Fibroblast of skin of scalp (primary cell): ENCODE measurements at regions not wholly inside any gene's neighbourhood (a gene's known extent, or its start where the extent isn't known, plus 50 kb on each side); places are given as distances from the start of the nearest gene placed in this dataset.

Experiments
- DNase-seq: peaks from one replicate; pipeline ENCODE4 v3.0.0-alpha.2; 2013

DNA sequence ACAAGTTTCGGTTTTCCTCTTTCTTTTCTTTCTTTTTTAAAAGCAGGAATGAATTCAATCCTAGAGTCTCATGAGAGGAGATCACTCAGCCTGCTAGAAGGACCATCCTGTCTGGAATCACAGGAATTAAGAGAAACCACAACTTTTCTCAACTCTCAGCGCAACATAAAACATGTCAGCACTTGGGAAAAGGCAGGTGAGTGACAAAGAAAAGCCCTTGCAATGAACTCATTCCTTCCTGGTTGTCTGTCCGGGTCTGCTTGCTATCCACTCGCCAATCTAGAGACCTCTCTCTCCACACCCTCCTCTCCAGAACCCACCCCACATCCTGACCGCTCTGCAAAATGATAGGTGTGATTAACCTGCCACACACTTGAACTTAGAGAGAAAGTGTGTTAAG is 253.8 kb downstream of the LY86 start:
- DNase-seq: no peak

DNA sequence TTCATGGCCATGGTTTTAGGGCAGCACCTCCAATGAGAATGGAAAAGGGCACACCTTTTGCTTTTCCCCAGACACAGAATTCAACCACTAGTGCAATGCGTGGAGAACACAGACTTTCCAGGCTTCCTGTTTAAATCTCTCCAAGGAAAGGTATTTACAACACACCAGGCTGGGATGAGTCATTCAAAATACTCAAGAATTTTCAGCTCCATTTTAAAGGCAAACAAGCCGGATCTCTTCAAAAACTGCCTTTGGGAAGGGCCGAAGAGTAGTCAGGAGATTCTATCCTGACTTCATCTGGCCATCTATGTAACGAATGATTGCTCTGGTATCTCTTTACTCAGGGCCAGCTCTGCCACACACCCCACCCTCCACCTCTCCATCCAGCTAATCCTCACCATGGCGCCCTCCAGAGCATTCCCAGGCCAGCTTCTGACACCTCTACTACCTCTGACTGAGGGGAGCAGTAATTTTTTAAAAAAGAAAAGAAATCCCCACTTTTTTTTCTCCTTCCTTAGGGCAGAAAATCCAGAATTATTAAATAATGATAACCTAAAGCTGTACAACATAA is 254.6 kb downstream of the LY86 start:
- peak; percentile 18 for DNase-seq

DNA sequence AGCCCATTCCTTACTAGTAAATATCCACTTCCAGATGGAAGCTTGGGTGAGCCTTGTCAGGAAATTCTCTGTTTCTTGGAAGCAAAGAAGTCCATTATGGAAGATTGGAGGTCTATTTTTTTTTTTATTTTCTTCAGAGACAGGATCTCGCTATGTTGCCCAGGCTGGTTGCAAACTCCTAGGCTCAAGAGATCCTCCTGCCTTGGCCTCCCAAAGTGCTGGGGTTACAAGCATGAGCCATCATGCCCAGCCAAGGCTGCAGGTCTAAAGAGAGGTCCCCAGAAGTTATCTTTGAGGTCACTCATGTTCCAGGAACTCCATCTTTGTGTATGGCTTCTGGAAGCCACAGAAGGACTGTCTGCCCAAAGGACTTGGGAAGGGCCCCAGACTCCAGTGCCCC is 255.3 kb downstream of the LY86 start:
- DNase-seq: no peak

DNA sequence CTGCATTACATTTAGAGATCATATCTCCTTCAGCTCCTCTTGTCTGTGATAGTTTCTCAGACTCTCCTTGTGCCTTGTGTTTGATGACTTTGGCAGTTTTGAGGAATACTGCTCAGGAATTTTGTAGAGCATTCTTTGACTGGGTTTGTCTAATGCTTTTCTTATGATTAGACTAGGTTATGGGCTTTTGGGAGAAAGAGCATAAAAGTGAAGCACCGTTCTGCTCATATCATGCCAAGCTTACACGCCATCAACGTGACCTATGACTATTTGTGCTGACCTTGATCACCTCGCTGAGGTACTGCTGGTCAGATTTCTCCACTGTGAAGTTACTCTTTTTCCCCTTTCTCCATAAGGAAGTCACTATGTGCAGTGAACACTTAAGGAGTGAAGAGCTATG is 256.0 kb downstream of the LY86 start:
- DNase-seq: no peak

DNA sequence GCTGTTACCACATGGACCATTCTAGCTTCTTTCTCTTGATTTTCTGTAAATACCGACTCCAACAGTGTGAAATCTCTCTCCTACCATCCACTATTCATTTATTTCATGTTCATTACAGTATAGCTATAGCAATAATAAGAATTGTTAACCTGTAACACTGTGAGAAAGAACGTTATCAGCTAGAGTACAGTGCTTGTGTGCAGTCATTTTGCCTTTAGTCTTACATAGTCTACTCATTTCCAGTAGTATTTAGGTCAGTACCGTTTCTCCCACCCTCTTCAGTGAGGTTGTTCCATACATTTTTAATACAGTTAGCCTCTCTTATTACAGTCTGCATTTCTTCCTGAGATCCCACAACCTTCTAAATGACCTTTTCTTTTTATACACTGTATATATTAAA is 257.1 kb downstream of the LY86 start:
- no peak for DNase-seq

DNA sequence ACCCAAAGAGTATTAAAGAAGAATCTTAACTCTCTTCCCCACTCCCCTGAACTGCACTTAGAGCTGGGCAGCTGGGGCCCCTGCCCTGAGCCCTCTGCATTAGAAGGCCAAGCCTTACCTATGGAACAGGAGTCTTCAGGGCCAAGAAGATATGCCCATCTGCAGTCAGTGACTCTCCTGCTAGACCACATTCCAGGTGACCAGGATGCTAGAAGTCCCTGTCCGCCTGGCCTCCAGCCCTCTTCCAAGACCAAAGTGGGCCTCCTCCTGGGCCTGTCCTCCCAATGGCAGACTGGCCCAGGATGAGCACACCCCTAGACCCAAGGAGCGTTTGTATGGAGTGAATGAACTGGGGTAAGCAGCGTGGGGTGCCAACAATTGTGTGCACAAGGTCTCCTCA is 259.1 kb downstream of the LY86 start:
- no peak for DNase-seq

DNA sequence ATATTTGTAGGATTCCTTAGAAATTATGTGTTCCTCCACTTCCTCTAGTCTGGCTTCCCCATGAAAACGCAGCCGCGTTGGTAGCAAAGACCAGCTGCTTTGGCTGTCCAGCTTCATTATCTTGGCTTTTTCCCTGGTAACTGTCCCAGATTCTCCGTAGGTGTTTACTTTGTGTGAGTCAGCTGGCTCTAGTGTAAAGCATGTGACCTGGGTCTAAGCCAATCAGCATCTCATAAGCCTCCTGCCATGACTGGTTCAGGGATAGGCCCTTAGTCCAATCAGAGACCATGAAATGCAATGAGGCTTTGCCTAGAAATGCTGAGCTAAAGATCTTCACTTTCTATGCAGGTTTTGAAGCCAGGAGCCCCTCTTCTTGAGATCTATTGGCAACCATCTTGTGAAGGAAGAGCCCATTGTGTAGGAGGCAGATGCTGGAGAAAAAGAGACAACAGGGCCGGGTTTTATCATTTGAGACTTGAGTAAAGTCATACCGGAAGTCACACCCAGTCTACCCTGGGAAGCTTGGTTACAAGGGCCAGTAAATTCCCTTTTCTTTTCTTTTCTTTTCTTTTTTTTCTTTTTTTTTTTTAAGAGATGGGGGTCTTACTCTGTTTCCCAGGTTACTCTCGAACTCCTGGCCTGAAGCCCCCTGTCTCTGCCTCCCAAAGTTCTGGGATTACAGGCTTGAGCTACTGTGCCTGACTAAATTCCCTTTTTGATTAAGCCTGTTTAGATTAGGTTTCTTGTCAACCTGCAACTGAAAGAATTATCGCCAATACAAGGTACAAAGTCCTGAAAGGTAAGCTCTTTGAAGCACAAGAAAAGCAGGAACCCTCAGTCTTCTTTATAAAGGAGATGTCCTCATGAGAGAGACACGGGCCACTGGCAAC is 256.5 kb upstream of the RREB1 start:
- DNase-seq: peak; percentile 93

DNA sequence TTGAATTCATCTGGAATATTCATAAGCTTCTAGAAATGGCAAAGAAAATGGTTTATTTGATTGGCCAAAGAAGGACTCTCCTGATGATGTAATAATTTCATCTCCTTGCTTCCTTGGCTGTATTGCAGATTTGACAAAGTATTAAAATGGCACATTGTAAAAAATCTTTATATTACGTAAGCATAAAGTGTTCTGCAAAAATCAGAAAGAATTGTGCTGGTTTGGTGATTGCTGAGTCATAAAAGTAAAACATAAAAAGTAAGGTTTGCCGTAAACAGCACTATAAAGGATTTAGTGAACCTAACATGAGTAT is 255.9 kb upstream of the RREB1 start:
- no peak for DNase-seq

DNA sequence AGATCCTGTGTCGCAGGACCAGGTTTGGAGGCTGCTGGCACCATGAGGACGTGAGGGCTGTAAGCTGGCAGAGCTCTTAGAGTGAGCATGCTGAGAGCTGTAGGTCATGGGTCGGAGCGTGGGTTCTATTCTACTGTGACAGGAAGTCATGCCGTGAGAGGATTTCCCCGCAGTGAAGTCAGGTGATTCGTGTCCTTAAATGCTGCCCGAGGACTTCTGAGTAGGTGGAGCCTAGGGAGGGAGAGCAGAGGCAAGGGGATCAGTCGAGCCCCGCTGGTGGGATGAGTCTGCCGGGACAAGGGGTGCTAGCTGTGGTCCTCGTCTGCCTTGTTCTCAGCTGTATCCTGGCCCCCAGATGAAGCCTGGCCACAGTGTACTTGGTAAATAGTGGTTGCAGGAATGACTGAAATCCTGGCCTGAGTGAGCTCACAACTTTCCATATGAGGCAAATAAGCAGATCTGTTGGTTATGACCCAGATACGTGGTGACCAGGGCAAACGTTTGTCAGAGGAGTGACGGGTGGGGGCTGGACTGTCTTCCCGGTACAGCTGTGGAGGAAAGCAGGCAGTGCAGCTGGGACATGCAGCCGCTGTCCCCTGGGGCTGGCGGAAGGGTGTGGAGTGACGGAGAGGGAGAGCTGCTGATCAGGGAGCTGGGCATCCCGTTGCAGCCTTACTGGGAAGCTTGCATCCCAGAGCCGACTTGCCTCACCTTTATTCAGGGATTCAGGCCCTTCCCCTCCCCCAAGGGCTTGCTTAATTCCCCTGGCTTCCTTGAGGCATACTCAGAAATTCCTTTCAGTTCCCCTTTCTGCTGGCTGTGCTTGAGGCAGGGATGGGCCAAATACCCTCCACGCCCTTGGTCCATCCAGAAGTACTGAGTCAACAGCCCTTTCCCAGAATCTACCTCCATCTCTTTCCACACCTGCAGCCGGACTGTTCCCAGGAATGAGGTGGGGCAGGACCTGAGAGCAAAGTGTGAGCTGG is 250.9 kb upstream of the RREB1 start:
- DNase-seq: no peak

DNA sequence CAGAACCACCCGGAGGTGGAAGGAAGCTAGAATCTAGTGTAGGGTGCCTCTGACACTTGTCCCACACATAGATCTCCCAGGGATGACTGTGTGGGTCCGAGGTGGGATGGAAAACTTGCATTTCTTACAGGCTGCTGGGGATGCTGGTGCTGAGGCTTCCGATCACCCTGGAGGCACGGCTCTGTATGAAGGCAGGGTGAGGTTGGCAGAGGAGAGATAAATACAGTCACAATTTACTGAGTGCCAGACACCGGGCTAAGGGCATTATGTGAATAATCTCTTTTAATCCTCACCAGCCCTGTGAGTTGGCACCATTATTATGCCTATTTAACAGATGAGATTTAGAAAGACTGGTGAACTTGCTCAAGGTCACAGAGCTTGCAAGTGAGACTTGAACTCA is 250.2 kb upstream of the RREB1 start:
- no peak for DNase-seq

DNA sequence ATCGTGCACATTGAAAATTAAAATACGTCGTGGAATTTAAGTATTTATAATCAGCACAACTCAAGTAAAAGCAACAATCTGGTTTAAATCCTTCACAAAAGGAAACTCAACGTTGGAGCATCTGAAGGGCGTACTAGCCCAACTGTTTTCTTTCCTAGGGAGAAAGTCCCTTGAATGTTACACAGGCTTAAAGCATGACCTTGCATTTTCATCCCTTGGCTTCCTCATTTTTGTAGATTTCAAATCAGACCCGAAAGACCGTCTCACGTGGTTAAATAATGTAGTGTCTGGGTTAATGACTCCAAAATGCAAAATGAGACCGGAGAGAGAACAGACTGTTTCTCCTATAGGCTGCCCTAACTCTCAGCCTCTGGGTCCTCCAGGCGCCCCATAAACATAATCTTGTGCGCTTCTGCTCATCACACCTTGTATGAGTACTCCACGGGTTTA is 249.2 kb upstream of the RREB1 start:
- DNase-seq: no peak

DNA sequence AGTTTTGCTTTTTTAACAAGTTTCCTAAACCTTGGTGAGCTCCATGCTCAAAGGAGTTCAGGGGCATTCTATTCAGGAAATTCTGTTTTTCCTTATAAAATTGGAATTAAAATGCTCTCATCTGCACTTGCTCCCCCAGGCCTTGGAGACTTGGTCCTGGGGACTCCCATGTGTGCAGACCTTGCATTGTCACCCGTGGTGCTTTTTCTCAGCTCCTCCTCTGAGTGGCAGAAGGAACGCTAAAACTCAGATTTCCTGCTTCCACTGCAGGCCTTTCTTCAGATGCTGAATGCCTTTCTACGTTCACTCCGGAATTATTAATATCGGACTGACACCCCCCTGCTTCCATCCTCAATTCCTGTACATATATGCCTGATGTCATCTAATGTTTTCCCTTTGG is 248.7 kb upstream of the RREB1 start:
- DNase-seq: no peak

DNA sequence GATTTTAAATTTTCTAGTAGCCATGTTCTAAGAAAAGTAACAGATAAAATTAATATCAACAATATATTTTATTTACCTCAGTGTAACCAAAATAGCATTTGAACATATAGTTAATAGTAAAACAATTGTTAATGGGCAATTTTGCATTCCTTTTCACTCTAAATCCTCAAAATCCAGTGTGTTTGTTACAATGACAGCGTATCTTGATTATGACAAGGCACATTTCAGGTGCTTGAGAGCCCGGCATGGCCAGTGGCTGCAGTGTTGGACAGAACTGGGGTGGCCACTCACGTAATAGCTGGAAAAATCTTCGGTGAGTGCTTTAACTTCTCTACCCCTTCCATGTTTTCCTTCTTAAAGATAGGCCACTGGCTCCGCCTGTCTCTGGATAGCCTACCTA is 248.0 kb upstream of the RREB1 start:
- DNase-seq: no peak

DNA sequence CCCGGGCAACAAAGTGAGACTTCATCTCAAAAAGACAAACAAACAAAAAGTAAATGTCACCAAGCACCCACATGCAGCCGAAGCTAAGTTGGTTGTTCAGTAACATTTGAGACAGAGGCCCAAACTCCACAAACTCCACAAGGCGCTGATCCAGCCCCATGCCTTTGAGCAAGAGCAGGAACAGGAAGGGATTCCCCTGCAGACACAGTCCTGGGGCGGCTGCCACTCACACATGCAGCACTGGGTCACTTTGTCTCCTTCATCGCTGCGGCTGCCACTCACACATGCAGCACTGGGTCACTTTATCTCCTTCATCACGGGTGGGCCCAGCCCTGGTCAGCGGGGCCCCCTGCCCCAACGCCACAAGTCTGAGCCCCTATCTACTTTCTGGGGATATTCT is 246.9 kb upstream of the RREB1 start:
- no peak for DNase-seq

DNA sequence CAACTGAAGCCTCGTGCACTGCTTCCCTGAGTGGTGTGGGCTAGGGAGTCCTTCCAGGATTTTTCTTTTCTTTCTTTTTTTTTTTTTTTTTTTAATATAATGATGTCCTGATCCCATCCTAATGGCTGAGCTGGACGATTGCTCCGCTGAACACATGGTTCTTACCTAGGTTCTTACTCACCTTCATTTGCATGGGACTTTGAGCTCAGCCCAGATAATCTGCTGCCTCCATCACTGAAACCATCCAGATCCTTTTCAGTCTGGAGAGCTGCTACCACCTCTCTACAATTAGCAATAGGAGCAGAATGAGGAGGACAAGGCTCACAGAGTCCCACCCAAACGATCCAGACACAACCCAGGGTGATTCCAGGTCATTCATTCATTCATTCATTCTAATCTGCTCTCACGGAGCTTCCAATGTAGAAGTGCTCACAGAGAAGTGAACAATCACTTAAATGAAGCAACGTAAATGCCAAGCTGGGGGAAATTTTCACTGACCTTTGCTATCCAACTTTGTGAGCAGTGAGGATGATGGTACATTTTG is 246.3 kb upstream of the RREB1 start:
- DNase-seq: no peak

DNA sequence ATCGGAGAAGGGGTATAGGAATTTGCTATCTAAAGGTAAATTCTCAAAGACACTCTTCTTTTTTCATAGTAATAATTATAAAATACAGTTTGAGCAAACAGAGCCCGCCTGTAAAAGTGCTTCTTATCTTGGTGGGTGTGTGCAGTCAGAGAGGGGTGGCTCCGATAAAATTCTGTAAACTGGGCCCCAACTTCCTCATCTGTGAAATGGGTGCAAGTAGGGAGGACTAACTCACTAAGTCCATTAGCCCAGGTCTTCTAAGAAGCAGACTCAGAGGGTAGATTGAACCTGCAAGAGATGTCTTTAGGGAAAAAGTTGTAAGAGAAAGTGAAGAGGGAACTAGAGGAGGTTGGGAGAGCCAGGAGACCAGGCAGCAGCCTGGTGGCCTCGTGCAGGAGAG is 245.8 kb upstream of the RREB1 start:
- no peak for DNase-seq

DNA sequence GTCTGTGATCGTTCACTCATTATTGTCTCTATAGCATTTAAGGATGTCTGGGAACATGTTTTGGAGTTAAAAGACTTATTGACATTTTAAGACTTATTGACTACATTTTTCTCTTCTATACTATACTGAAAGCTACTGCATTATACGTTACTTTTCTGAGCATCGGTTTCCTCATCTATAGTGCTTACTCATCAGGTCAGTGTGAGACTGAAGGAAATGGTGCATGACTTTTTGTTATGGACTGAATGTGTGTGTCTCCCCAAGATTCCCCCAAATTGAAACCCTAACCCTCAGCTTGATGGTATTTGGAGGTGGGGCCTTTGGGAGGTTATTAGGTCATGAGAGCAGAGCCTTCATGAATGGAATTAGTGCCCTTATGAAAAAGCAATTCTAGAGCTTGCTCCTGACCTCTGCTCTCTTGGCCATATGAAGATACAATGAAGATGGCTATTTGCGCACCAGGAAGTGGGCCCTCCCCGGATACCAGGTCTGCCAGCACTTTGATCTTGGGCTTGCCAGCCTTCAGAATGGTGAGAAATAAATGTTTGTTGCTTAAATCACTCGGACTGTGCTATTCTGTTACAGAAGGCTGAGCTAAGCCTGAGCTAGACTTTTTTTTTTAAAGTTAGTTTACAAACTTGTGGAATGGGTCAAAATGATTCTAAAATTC is 243.7 kb upstream of the RREB1 start:
- no peak for DNase-seq

DNA sequence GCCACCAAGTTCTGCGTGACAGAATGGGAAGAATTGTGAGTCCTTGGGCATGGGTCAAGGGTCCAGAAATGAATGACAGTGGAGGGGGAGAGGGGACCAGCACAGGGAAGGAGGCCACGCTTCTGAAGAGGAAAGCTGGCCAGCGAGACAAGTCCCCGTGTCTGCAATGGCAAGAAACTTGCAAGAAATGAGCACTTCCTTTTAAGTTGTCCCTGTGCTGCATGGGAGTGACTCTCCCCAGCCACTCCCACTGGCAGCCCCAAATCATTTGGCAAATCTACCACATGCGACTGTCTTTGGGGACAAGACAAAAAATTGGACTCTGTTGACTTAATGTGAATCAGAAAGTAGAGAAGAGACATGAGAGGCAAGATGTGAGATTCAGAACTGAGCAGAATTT is 242.2 kb upstream of the RREB1 start:
- DNase-seq: no peak

DNA sequence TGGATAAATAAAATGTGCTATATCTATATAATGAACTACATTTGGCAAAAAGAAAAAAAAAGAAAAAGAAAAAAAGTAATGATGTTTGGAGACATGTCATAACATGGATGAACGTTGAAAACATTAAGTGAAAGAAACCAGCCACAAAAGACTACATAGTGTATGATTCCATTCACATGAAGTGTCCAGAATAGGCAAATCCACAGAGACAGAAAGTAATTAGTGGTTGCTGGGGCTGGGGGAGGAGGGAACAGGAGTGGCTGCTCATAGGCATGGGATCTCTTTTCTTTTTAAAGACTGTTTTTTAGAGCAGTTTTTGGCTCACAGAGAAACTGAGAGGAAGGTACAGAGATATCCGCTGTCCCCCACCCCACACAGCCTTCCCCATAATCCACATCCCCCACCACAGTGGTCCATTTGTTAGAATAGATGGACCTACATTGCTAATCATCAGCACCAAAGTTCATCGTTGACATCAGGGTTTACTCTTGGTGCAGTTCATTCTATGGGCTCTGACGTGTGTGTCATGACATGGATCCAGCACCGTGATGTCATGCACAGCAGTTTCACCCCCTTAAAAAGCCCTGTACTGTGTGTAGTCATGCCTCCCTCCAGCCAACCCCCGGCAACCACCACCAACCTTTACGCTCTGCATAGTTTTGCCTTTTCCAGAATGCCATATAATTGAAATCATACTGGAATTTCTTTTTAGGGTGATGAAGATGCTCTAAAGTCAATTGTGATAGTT is 240.9 kb upstream of the RREB1 start:
- peak; percentile 46 for DNase-seq

DNA sequence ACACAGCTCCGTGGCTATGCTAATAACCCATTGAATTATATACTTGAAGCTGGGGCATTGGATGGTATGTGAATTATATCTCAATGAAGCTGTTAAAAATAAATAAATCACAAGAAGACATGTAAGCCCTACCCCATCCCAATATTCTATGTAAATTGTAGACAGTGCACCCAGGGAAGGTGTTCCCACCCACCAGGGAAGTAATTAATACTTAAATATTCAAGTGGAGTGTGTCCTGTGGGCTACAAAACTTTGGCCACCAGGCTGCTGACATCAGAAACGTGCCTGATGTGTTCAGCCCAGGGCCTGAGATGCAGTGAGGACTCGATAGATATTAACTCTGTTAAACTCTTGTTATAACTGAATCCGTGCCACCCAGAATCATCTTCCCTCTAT is 240.4 kb upstream of the RREB1 start:
- no peak for DNase-seq

DNA sequence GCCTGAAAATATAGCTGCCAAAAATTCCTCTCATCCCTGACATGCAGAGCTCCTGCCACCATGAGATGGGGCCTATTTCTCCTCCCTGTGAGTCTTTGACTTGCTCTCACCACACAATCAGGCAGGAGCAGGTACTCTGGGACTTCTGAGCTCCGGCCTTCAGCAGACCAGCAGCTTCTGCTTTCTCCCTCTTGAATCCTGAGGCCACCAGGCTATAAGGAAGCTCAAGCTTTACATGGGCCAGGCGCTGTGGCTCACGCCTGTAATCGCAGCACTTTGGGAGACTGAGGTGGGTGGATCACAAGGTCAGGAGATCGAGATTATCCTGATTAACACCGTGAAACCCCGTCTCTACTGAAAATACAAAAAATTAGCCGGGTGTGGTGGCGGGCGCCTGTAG is 238.7 kb upstream of the RREB1 start:
- no peak for DNase-seq

DNA sequence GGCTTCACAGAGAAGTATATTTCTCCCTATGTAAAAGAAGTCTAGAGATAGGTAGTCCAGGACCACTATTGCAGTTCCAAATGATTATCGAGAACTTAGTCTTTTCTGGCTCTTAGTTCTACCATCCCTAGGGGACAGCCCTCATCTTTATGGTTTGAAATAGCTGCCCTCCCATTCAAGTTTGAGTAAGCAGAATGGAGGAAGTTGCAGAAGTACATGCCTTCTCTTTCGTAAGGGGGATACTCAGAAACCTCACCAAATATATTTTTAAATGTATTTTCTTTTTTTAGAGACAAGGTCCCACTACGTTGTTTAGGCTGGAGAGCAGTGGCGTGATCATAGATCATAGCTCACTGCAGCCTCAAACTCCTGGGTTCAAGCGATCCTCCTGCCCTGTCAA is 236.8 kb upstream of the RREB1 start:
- DNase-seq: no peak
